Bronchial epithelial cell (primary cell): ENCODE measurements at regions not wholly inside any gene's neighbourhood (a gene's known extent, or its start where the extent isn't known, plus 50 kb on each side); places are given as distances from the start of the nearest gene placed in this dataset.

Experiments used
- DNase-seq: peaks from one replicate; pipeline ENCODE4 v3.0.0-alpha.2; 2010; ENCODE audit warnings: low read depth
- FAIRE-seq: peaks from 2 replicates; lab custom pipeline; 2011; peaks lifted over from hg19 to GRCh38; lab: Jason Lieb, UNC
- H3K27me3 ChIP-seq: 2 replicates; pipeline ENCODE4 v1.5.1; 2011; ENCODE audit warnings: low read length; ENCODE audit not compliant: control insufficient read depth, insufficient read depth
- H3K36me3 ChIP-seq: 2 replicates; pipeline ENCODE4 v1.5.1; 2011; ENCODE audit warnings: low read length; ENCODE audit not compliant: control insufficient read depth, insufficient read depth
- H3K4me3 ChIP-seq: 2 replicates; pipeline ENCODE4 v1.5.1; 2011; ENCODE audit warnings: mild to moderate bottlenecking, low read depth, low read length, control low read depth
- CTCF ChIP-seq: IDR thresholded peaks from 2 replicates; pipeline ENCODE4 v1.5.1; 2011; ENCODE audit warnings: mild to moderate bottlenecking, moderate library complexity, low read length, control low read depth, inconsistent platforms; ENCODE audit not compliant: insufficient read depth, severe bottlenecking

- no peak for FAIRE-seq
- Histone ChIP-seq H3K4me3 (no peak overlapping the region), H3K36me3 (no peaks in the 10 kb centered on the region), H3K27me3 (no peaks in the 10 kb centered on the region)
- no peak for TF ChIP-seq CTCF
- no peak for DNase-seq
Observed at GRCh38 chr14:98059106-98059505, 1212.9 kb downstream of the BCL11B start.

GRCh38 chr14:98062083-98062482 lies 1209.9 kb downstream of the BCL11B start:
- Histone ChIP-seq H3K4me3 (no peak overlapping the region), H3K27me3 (no peaks in the 10 kb centered on the region), H3K36me3 (no peaks in the 10 kb centered on the region)
- no peak for TF ChIP-seq CTCF
- FAIRE-seq (no peak), DNase-seq (no peak)

- no peaks in the 10 kb centered on the region for H3K36me3 ChIP-seq
- no peaks in the 10 kb centered on the region for H3K27me3 ChIP-seq
- peak; percentile 82 for FAIRE-seq
- DNase-seq, result peak; percentile 96
- TF ChIP-seq CTCF, result no peak
- H3K4me3 ChIP-seq, result no peak overlapping the region
Observed at GRCh38 chr14:98069712-98070171, 1202.3 kb downstream of the BCL11B start.

- no peak for TF ChIP-seq CTCF
- no peak overlapping the region for H3K4me3 ChIP-seq
- no peaks in the 10 kb centered on the region for H3K36me3 ChIP-seq
- DNase-seq, result peak; percentile 38
- FAIRE-seq, result no peak
- H3K27me3 ChIP-seq, result no peaks in the 10 kb centered on the region
Observed at GRCh38 chr14:98070536-98070935, 1201.5 kb downstream of the BCL11B start.

- TF ChIP-seq CTCF, result no peak
- Histone ChIP-seq H3K36me3 (no peaks in the 10 kb centered on the region), H3K27me3 (no peaks in the 10 kb centered on the region), H3K4me3 (no peak overlapping the region)
- no peak for FAIRE-seq
- DNase-seq, result no peak
Observed at GRCh38 chr14:98074111-98074510, 1197.9 kb downstream of the BCL11B start.

- Histone ChIP-seq H3K36me3 (no peaks in the 10 kb centered on the region), H3K27me3 (no peaks in the 10 kb centered on the region), H3K4me3 (no peak overlapping the region)
- FAIRE-seq (peak; percentile 55), DNase-seq (peak; percentile 95)
- no peak for TF ChIP-seq CTCF
Observed at GRCh38 chr14:98077176-98077575, 1194.8 kb downstream of the BCL11B start.
